GM12878 (cell line): ENCODE measurements at regions not wholly inside any gene's neighbourhood (a gene's known extent, or its start where the extent isn't known, plus 50 kb on each side); places are given as distances from the start of the nearest gene placed in this dataset.

Experiments
- ATAC-seq: fragments of 200-7000 bp; cut with Tn5 transposase; 3 replicates; pipeline ENCODE4 v1.9.1; 2020; ENCODE audit warnings: mild to moderate bottlenecking, moderate library complexity
- BruUV-seq: library from RNA; stranded (reverse); fragments of 400-500 nt; replicated peaks from 2 replicates; lab custom pipeline; 2021; lab: Mats Ljungman, UMichigan
- CTCF ChIA-PET: fragments of 300-600 bp; sonication (Branson Sonifier 250); formaldehyde crosslinking; extraction: SDS; loops from one replicate; lab custom pipeline; 2021; ENCODE audit warnings: inconsistent platforms; lab: Yijun Ruan, JAX
- POLR2A ChIA-PET: fragments of 350-600 bp; formaldehyde crosslinking; extraction: SDS; loops from one replicate; lab custom pipeline; 2021; ENCODE audit warnings: inconsistent platforms; lab: Charles Lee
- RAD21 ChIA-PET: fragments of 300-600 bp; sonication (Branson Sonifier 250); formaldehyde crosslinking; loops from one replicate; lab custom pipeline; 2023; ENCODE audit warnings: antibody characterized with exemption; ENCODE audit not compliant: unreplicated experiment; lab: Charles Lee
- SMC1A ChIA-PET: fragments of 300-600 bp; sonication (Branson Sonifier 250); formaldehyde crosslinking; loops from one replicate; lab custom pipeline; 2023; ENCODE audit not compliant: unreplicated experiment, uncharacterized antibody; lab: Charles Lee
- DNase-seq: peaks from one replicate; pipeline ENCODE4 v3.0.0-alpha.2; 2011; ENCODE audit warnings: low read depth, low spot score
- FAIRE-seq: peaks from 3 replicates; lab custom pipeline; 2011; peaks lifted over from hg19 to GRCh38; lab: Jason Lieb, UNC
- H2AFZ ChIP-seq: 2 replicates; pipeline ENCODE4 v1.6.0; 2011; ENCODE audit warnings: low read depth, low read length, control low read depth; ENCODE audit not compliant: control insufficient read depth
- H3K27ac ChIP-seq: 2 replicates; pipeline ENCODE4 v1.5.1; 2011; ENCODE audit warnings: control low read depth; ENCODE audit not compliant: control insufficient read depth, insufficient read depth
- H3K27me3 ChIP-seq, 2 experiments: replicated peaks in 1 of 2; 2 replicates each; pipeline versions ENCODE4 v1.6.0 to v1.6.1; 2011; ENCODE audit warnings: low read length in 1 of 2; ENCODE audit not compliant: control insufficient read depth in 2 of 2, insufficient read depth in 2 of 2
- H3K36me3 ChIP-seq, 2 experiments: 2 replicates each; pipeline ENCODE4 v1.5.1; 2011; ENCODE audit warnings: low read length in 1 of 2; ENCODE audit not compliant: control insufficient read depth in 2 of 2, insufficient read depth in 2 of 2
- H3K4me1 ChIP-seq: 2 replicates; pipeline ENCODE4 v1.6.1; 2011; ENCODE audit warnings: mild to moderate bottlenecking, low read length, moderate library complexity, mixed read lengths; ENCODE audit not compliant: control insufficient read depth, insufficient read depth
- H3K4me2 ChIP-seq: 2 replicates; pipeline ENCODE4 v1.6.0; 2011; ENCODE audit warnings: control low read depth; ENCODE audit not compliant: control insufficient read depth, insufficient read depth
- H3K4me3 ChIP-seq: fragments of 200-600 bp; sonication (generic); 2 replicates; pipeline ENCODE4 v1.5.1; 2016
- H3K79me2 ChIP-seq: 2 replicates; pipeline ENCODE4 v1.6.0; 2011; ENCODE audit warnings: low read length; ENCODE audit not compliant: control insufficient read depth, insufficient read depth
- H3K9ac ChIP-seq: 2 replicates; pipeline ENCODE4 v1.8.0; 2011; ENCODE audit warnings: low read length, control low read depth, mixed read lengths; ENCODE audit not compliant: control insufficient read depth, insufficient read depth
- H3K9me3 ChIP-seq: replicated peaks from 3 replicates; pipeline ENCODE4 v1.5.1; 2011; ENCODE audit warnings: mild to moderate bottlenecking, low read length; ENCODE audit not compliant: control insufficient read depth, insufficient read depth
- H4K20me1 ChIP-seq: 2 replicates; pipeline ENCODE4 v1.6.0; 2011; ENCODE audit not compliant: control insufficient read depth, insufficient read depth
- BMI1 ChIP-seq: fragments of 450-650 bp; IDR thresholded peaks from 2 replicates; pipeline ENCODE4 v1.6.1; 2016; ENCODE audit warnings: mild to moderate bottlenecking, moderate library complexity, borderline replicate concordance
- GATAD2B ChIP-seq: fragments of 450-650 bp; conservative IDR thresholded peaks from 2 replicates; pipeline ENCODE4 v1.6.1; 2017; ENCODE audit warnings: low read depth, mild to moderate bottlenecking, moderate library complexity
- IKZF2 ChIP-seq, 2 experiments: fragments of 450-650 bp; IDR thresholded peaks; 2 replicates each; pipeline ENCODE4 v1.6.1; 2017; ENCODE audit warnings: mild to moderate bottlenecking in 2 of 2, moderate library complexity in 2 of 2
- JUNB ChIP-seq: IDR thresholded peaks from 2 replicates; pipeline ENCODE4 v1.6.1; 2016; ENCODE audit warnings: antibody characterized with exemption, mild to moderate bottlenecking
- KAT2A ChIP-seq: conservative IDR thresholded peaks from 2 replicates; pipeline ENCODE4 v1.6.1; 2011; ENCODE audit warnings: low read depth, low read length; ENCODE audit not compliant: control insufficient read depth
- MTA2 ChIP-seq: fragments of 450-650 bp; IDR thresholded peaks from 2 replicates; pipeline ENCODE4 v1.6.1; 2016; ENCODE audit warnings: low read depth, mild to moderate bottlenecking, moderate library complexity
- NFXL1 ChIP-seq: fragments of 450-650 bp; IDR thresholded peaks from 2 replicates; pipeline ENCODE4 v1.6.1; 2017; ENCODE audit warnings: antibody characterized with exemption, mild to moderate bottlenecking, borderline replicate concordance
- PAX5 ChIP-seq: IDR thresholded peaks from 2 replicates; pipeline ENCODE4 v1.6.1; 2011; ENCODE audit warnings: low read depth, low read length, borderline replicate concordance
- RAD51 ChIP-seq: fragments of 450-650 bp; IDR thresholded peaks from 2 replicates; pipeline ENCODE4 v1.6.1; 2016; ENCODE audit warnings: moderate library complexity, mild to moderate bottlenecking, inconsistent platforms
- RCOR1 ChIP-seq: conservative IDR thresholded peaks from 2 replicates; pipeline ENCODE4 v1.6.1; 2012; ENCODE audit warnings: low read depth, low read length, improper control_type of control experiment
- RUNX3 ChIP-seq: IDR thresholded peaks from 2 replicates; pipeline ENCODE4 v1.6.1; 2012; ENCODE audit warnings: low read length, inconsistent platforms
- SP1 ChIP-seq: IDR thresholded peaks from one replicate; pipeline ENCODE4 v1.6.1; 2011; ENCODE audit warnings: low read depth, low read length
- SRF ChIP-seq, 2 experiments: IDR thresholded peaks; 2 replicates each; pipeline ENCODE4 v1.6.1; 2011; ENCODE audit warnings: low read depth in 2 of 2, low read length in 2 of 2, mild to moderate bottlenecking in 1 of 2, moderate library complexity in 1 of 2
- STAT1 ChIP-seq: fragments of 450-650 bp; conservative IDR thresholded peaks from 2 replicates; pipeline ENCODE4 v1.6.1; 2014; ENCODE audit warnings: antibody characterized with exemption, mild to moderate bottlenecking
- STAT3 ChIP-seq: IDR thresholded peaks from 2 replicates; pipeline ENCODE4 v1.6.1; 2011; ENCODE audit warnings: low read depth, low read length, improper control_type of control experiment
- TCF3 ChIP-seq: IDR thresholded peaks from 2 replicates; pipeline ENCODE4 v1.6.1; 2012; ENCODE audit warnings: low read depth, mild to moderate bottlenecking, low read length, borderline replicate concordance; ENCODE audit not compliant: insufficient read depth
- WRNIP1 ChIP-seq: IDR thresholded peaks from 2 replicates; pipeline ENCODE4 v1.6.1; 2011; ENCODE audit warnings: low read depth, low read length, improper control_type of control experiment, borderline replicate concordance
- ZNF622 ChIP-seq: fragments of 450-650 bp; IDR thresholded peaks from 2 replicates; pipeline ENCODE4 v1.6.1; 2017; ENCODE audit warnings: mild to moderate bottlenecking, inconsistent platforms
- WGBS: methylation state at CpG from one replicate; pipeline ENCODE4 v1.1.6; 2016; ENCODE audit warnings: low lambda C conversion rate; ENCODE audit not compliant: insufficient replicate concordance, insufficient coverage; ENCODE audit errors: missing lambda C conversion rate; 5-methylcytosine and 5-hydroxymethylcytosine counted together
- in situ Hi-C: fragments of 300-500 bp; cut with MboI; formaldehyde crosslinking; loops from 9 replicates; pipeline ENCODE4 v1.14.3; 2018; ENCODE audit warnings: mixed read lengths
- intact Hi-C: fragments of 100-400 bp; cut with micrococcal nuclease; formaldehyde crosslinking; loops from one replicate; pipeline ENCODE4 v1.14.2; 2022; ENCODE audit not compliant: unreplicated experiment
- TF ChIP-seq, protein P1 (sequence below): IDR thresholded peaks from 2 replicates; pipeline ENCODE4 v1.6.1; 2012; ENCODE audit warnings: mild to moderate bottlenecking, low read depth, low read length

DNA sequence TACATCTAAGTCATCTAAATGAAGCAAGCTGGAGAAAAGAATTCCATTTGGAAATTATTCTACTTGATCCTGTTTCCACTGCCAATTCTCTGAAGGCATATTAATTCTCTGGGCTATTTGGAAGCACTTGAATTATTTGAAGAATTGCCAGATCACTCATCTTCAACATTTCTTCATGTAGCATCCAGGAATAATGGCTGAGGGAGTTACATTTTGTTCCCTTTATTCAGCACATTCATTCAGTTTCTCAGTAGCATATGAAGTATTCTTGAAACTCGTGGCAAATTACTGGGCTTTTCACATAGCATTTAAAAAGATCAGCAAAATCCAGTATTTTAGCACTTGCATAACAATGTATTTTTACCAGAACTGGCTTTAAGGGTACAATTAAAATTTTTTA is 127.1 kb upstream of the VIPR2 start:
- no peak for TF ChIP-seq RAD51
- no peak for TF ChIP-seq NFXL1
- TF ChIP-seq STAT1: no peak
- no peak for TF ChIP-seq ZNF622
- TF ChIP-seq WRNIP1: no peak
- TF ChIP-seq SRF (IDR thresholded peaks at IDR 0.05; ENCODE audit: low read depth in 2 of 2, low read length in 2 of 2): no peak
- no peak for TF ChIP-seq RUNX3
- no peak for TF ChIP-seq STAT3
- TF ChIP-seq GATAD2B: no peak
- TF ChIP-seq SP1: no peak
- TF ChIP-seq, all 136 proteins: peak for 0
- ATAC-seq (no peak), FAIRE-seq (no peak), DNase-seq (no peak)
- H3K27me3 ChIP-seq: no peaks in the 10 kb centered on the region
- no peaks in the 10 kb centered on the region for H4K20me1 ChIP-seq
- no peak overlapping the region for H3K9ac ChIP-seq
- no peak overlapping the region for H3K27ac ChIP-seq
- no peaks in the 10 kb centered on the region for H3K36me3 ChIP-seq
- no peaks in the 10 kb centered on the region for H3K4me1 ChIP-seq
- intact Hi-C loops: no loop called here
- RAD21 ChIA-PET: no interaction called here
- SMC1A ChIA-PET: no interaction called here
- no peaks in the 10 kb centered on the region for H3K79me2 ChIP-seq
- H3K9me3 ChIP-seq: no peaks in the 10 kb centered on the region; the same call in 2 of the 3 replicates
- H2AFZ ChIP-seq: no peak overlapping the region
- POLR2A ChIA-PET: no interaction called here
- H3K4me3 ChIP-seq: no peak overlapping the region
- in situ Hi-C loops: no loop called here
- CTCF ChIA-PET: no interaction called here
- 0% methylated on average over 1 of the region's 1 CpG for WGBS
- no peak overlapping the region for H3K4me2 ChIP-seq
- BruUV-seq: no TSS peak

DNA sequence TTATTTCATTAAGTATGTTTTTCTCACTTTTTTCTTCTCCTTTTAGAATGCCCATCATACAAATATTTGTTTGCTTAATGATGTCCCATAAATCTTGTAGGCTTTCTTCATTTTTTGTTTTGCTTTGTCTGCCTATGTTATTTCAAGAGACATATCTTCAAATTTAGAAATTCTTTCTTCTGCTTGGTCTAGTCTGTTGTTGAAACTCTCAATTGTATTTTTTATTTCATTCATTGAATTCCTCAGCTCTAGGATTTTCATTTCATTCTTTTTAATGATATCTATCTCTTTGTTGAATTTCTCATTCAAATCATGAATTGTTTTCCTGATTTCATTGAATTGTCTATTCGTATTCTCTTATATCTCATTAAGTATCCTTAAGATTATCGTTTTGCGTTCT is 125.1 kb upstream of the VIPR2 start:
- no peaks in the 10 kb centered on the region for H3K4me1 ChIP-seq
- ChIA-PET RAD21 (no interaction called here), POLR2A (no interaction called here), CTCF (no interaction called here), SMC1A (no interaction called here)
- no peaks in the 10 kb centered on the region for H3K27me3 ChIP-seq
- WGBS: 85% methylated on average over 3 of the region's 3 CpGs
- FAIRE-seq: no peak
- no peak overlapping the region for H3K4me3 ChIP-seq
- H3K9me3 ChIP-seq: no peaks in the 10 kb centered on the region; the same call in 2 of the 3 replicates
- no peak for ATAC-seq
- H3K79me2 ChIP-seq: no peaks in the 10 kb centered on the region
- H3K27ac ChIP-seq: no peak overlapping the region
- no peak overlapping the region for H3K4me2 ChIP-seq
- intact Hi-C loops (no loop called here), in situ Hi-C loops (no loop called here)
- BruUV-seq: no TSS peak
- no peak overlapping the region for H3K9ac ChIP-seq
- H2AFZ ChIP-seq: no peak overlapping the region
- H4K20me1 ChIP-seq: no peaks in the 10 kb centered on the region
- no peak for DNase-seq
- no peaks in the 10 kb centered on the region for H3K36me3 ChIP-seq
- TF ChIP-seq IKZF2 (IDR thresholded peaks at IDR 0.05) (no peak), RCOR1 (no peak), TCF3 (no peak), KAT2A (no peak), BMI1 (no peak), JUNB (no peak), PAX5 (no peak), MTA2 (no peak)
- TF ChIP-seq, protein P1, sequence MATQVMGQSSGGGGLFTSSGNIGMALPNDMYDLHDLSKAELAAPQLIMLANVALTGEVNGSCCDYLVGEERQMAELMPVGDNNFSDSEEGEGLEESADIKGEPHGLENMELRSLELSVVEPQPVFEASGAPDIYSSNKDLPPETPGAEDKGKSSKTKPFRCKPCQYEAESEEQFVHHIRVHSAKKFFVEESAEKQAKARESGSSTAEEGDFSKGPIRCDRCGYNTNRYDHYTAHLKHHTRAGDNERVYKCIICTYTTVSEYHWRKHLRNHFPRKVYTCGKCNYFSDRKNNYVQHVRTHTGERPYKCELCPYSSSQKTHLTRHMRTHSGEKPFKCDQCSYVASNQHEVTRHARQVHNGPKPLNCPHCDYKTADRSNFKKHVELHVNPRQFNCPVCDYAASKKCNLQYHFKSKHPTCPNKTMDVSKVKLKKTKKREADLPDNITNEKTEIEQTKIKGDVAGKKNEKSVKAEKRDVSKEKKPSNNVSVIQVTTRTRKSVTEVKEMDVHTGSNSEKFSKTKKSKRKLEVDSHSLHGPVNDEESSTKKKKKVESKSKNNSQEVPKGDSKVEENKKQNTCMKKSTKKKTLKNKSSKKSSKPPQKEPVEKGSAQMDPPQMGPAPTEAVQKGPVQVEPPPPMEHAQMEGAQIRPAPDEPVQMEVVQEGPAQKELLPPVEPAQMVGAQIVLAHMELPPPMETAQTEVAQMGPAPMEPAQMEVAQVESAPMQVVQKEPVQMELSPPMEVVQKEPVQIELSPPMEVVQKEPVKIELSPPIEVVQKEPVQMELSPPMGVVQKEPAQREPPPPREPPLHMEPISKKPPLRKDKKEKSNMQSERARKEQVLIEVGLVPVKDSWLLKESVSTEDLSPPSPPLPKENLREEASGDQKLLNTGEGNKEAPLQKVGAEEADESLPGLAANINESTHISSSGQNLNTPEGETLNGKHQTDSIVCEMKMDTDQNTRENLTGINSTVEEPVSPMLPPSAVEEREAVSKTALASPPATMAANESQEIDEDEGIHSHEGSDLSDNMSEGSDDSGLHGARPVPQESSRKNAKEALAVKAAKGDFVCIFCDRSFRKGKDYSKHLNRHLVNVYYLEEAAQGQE: no peak
